ENCODE measurements at regions not wholly inside any gene's neighbourhood (a gene's known extent, or its start where the extent isn't known, plus 50 kb on each side); places are given as distances from the start of the nearest gene placed in this dataset.
A peak's percentile ranks its signal among the peaks of the same experiment; 100 is the strongest.
"Not testable (repeated sequence)": the region's sequence is repeated elsewhere in the genome, so short reads cannot be mapped to it uniquely, and the experiment has no call there.

DNA sequence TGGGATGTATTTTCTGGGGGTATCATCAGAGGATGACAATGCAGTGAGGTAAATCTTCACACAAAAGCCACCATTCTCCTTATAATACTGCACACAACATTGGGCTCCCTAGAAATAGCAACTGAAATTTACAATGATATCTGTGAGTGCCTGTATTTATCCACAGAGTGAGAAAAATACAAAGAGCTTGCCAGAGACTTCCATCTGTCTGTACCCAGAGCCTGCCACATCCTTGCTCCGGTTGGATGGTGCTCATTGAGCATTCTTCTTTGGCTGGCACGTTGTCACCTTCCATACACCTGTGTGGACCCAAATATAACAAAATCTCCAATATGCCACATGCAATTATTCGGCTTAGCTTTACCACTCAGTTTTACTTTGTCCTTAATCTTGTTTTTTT lies 189.5 kb upstream of the UFM1 start:
- DNase-seq (ENCODE audit: extremely low read depth, low read depth): no peak

DNA sequence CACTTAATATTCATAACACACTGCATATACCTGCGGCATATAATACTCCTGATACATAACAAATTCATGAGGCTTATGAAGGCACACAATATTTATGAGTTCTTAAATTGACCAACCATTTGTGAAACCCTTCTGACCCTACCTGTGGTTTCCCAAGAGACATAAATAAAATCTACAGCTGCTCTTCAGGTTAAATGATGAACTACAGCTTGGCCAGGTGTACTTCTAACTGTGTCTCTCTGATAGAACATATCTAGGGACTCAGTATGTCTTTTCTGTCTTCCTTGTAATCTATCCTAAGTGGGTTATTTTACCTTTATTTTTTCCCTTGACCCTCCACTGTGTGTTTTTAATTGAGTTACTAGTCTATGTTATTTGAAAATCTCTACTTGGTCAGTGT lies 189.9 kb upstream of the UFM1 start:
- no peak for DNase-seq (ENCODE audit: extremely low read depth, low read depth)

DNA sequence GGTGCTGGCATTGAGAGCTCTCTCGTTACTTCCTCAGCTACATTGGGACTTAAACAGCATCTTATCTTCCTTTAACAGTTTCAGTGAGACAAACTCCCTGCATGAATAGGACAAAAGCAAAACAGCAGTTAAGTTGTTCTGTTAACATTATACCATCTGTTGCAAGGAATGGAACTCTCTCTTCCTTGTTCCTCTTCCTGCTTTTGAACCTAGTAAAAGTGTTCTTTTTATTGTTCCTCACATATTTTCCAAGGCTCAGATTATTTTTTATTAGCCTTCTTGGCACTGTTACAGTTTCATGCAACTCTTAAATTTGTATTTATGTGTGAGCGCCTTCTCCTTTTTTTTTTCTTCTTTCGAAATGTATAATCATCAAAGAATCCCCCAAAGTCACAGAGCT lies 202.6 kb upstream of the UFM1 start:
- no peak for DNase-seq (ENCODE audit: extremely low read depth, low read depth)

DNA sequence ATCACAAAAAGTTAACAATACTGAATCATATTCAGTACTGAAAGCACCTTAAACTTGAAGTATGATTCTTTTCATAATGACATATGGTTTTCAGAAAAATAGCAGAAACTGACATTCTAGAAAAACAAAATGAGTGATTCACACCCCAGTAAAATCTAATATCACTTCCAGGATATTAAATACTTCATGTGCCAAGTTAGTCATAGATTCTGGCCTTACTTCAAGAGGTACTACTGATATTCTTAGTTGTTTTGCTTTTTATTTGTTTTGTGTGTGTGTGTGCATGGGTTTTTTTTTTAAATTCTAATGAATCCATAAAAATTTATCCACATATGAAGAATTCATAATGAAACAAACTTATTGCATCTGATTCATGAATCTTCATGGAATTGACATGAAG lies 207.9 kb upstream of the UFM1 start:
- no peak for DNase-seq (ENCODE audit: extremely low read depth, low read depth)

DNA sequence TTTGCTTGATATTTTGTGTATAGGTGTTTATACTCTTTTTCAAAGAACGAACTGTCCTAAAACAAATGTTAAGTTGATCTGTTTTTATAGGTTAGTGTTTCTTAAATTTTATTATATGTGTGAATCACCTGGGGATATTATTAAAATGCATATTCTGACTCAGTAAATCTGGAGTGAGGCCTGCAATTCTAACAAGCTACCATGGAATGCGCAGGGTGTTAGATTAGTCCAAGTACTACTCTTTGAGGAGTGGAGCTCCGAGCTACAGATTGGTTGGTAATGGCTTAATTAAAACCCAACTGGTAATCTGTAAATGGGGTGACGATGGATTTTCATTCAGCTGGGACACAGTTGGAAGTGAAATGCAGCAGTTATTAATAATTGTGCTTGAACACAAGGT lies 214.1 kb upstream of the UFM1 start:
- DNase-seq (ENCODE audit: extremely low read depth, low read depth): no peak

DNA sequence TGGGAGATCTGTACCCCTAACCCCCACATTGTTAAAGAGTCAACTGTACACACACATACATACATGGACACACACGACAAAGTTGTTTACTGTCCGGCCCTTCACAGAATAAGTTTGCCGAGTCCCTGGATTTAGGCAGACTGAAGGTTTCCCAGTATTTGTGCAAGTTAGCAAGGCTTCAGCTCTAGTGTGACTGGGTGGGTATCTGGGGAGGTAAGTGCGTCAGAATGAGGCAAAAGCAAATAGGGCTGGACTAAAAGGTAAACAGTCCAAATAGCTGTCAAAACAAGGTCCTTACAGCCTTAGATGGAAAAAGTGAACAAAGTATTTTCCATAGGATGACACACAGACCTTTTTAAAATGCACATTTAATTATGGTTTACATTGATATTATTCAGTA lies 228.4 kb upstream of the UFM1 start:
- peak; percentile 33 for DNase-seq (ENCODE audit: extremely low read depth, low read depth)

GRCh38 chr13:38103851-38104250 lies 234.3 kb upstream of the TRPC4 start:
- no peak for DNase-seq (ENCODE audit: extremely low read depth, low read depth)

DNA sequence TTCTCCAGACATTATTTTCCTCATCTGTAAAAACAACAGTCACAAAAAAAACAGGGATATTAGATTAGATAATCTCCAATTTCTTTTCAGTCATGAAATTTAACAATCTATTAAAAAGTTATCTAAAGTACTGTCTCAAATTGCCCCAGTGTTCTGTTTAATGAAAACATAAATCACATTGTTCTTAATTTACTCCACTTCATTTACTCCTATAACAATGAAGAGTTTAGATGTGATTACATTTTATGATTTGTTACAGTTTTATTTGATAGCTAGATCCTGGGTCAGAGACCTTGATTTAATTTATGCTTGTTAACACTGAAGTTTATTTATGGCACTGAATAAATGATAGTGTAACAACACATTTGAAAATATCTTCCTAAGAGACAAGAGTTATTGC lies 230.2 kb upstream of the TRPC4 start:
- DNase-seq (ENCODE audit: extremely low read depth, low read depth): no peak

- no peak for DNase-seq (ENCODE audit: extremely low read depth, low read depth)
These were observed 223.9 kb upstream of the TRPC4 start for GRCh38 chr13:38093425-38093824.

- no peak for DNase-seq (ENCODE audit: extremely low read depth, low read depth)
These were observed 221.3 kb upstream of the TRPC4 start for GRCh38 chr13:38090913-38091312.

GRCh38 chr13:38086721-38087120 lies 217.1 kb upstream of the TRPC4 start:
- DNase-seq (ENCODE audit: extremely low read depth, low read depth): no peak

DNA sequence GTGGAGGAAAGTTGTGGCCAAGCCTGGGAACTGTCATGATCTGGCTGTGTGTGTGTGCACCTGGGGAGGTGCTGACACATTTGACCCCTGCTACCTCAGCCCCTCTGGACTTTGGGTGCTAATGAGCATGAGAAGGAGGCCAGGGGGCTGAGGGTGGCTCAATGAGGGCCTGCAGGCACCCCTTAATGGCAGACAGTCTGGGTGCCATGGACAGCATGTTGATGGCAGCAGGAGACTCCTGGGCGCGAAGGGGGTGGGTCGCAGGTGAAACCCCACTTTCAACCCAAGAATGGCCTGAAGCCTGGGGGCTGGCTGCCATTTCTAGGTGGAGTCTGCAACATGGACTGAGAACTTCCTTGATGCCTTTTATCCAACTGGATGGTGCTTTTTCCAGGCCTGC lies 216.4 kb upstream of the TRPC4 start:
- no peak for DNase-seq (ENCODE audit: extremely low read depth, low read depth)

DNA sequence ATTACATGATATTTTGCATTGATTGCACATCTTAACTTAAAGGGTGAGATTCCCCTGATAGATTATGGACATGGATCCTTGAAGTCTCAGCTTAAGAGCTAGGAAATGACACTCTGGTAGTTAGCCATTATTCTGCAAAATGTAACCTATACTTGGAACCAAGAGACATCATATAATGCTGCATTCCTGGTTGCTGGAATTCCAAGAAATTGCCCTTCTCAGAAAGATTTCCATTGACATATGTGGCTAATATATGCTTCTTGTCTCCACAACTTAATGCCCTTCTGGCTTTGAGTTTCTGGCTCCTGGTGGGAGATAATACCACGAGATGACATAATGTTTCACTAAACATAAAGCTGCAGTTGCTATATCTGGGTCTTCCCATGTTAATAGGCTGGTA lies 204.4 kb upstream of the TRPC4 start:
- DNase-seq (ENCODE audit: extremely low read depth, low read depth): no peak

DNA sequence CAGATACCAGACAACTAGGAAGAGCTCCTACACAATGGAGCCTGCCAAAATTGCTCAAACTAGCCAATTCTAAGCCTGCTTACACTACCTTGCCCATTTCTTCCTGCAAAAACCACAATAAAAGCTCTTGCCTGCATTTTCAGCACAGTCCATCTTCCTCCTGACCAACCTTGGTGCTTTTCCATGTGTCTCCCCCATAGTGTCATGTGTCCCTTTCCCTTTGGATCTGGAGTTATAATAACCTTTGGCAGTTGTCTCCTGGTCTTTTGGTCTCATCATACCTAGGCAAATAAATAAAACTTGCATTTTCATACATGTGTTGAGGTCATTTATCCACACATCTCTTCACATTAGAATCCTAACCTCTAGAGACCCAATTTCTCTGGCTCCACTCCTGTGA lies 203.1 kb upstream of the TRPC4 start:
- no peak for DNase-seq (ENCODE audit: extremely low read depth, low read depth)

DNA sequence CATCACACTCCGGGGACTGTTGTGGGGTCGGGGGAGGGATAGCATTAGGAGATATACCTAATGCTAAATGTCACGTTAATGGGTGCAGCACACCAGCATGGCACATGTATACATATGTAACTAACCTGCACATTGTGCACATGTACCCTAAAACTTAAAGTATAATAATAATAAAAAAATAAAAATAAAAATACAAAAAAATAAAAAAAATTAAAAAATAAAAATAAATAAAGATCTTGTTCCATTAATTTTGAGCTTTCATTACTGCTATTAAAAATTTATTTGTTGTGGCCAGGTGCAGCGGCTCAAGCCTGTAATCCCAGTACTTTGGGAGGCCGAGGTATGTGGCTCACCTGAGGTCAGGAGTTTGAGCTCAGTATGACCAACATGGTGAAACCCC lies 201.8 kb upstream of the TRPC4 start:
- not testable (repeated sequence) for DNase-seq (ENCODE audit: extremely low read depth, low read depth)

DNA sequence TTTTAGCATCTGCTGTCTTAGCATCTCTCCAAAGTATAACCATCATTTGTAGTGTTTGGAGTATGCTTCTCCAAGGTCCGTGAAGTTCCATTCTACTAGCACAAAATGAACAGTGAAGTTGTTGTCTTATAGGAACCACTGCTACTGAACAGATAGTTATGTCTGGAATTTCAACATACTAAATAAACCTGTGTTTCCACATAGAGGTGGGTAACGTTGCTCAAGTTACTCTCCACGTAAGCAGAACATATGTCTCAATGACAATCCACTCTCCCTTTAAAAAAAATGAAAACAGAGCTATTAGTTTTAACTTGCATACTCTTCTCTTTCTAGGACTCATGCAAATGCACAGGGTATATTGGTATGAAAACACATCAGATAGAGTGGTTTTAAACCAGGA lies 184.3 kb upstream of the TRPC4 start:
- no peak for DNase-seq (ENCODE audit: extremely low read depth, low read depth)

- DNase-seq (ENCODE audit: extremely low read depth, low read depth): no peak
These were observed 176.4 kb upstream of the TRPC4 start for GRCh38 chr13:38046049-38046376.

DNA sequence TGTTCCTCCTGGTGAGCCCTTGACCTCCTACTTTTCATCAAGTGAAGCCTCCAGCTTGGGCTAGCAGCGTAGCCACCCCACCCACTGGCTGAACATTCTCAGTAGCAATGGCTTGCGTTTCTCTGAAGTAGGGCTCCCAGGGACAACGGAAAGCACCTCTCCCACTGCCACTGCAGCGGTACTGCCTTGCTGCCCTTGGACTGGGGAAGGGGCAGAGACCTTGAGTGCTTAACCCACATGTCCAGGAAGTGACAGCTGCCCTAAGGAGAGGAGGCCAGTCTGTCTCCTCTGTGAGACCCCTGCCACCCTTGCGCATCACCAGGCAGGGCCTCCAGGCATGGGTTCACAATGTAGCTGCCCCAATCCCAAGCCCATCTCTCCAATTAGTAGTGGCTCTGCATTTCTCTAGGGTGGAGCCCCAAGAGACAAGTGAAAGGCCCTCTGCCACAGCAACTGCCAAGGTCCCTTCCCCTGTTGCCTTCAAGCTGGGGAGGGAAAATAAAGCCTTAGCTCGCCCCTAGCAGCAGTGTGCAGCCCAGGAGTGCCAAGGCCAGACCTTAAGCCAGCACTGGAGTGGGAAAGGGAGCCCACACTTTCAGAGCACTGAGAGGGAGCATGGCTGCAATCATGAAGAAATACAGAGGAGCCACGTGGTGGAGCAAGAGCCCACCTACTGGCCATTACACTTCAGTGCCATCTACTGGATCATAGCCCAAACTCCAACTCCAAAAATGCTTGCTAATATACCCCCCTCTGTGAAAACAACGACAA lies 175.9 kb upstream of the TRPC4 start:
- peak; percentile 14 for DNase-seq (ENCODE audit: extremely low read depth, low read depth)

- DNase-seq (ENCODE audit: extremely low read depth, low read depth): no peak
These were observed 174.5 kb upstream of the TRPC4 start for GRCh38 chr13:38044067-38044466.

- DNase-seq (ENCODE audit: extremely low read depth, low read depth): no peak
These were observed 173.2 kb upstream of the TRPC4 start for GRCh38 chr13:38042771-38043170.

GRCh38 chr13:38024431-38024830 lies 154.9 kb upstream of the TRPC4 start:
- DNase-seq (ENCODE audit: extremely low read depth, low read depth): no peak

GRCh38 chr13:38017320-38017719 lies 147.7 kb upstream of the TRPC4 start:
- DNase-seq (ENCODE audit: extremely low read depth, low read depth): no peak

GRCh38 chr13:38013676-38014075 lies 144.1 kb upstream of the TRPC4 start:
- no peak for DNase-seq (ENCODE audit: extremely low read depth, low read depth)
